Ishikawa (cell line): ENCODE measurements at regions not wholly inside any gene's neighbourhood (a gene's known extent, or its start where the extent isn't known, plus 50 kb on each side); places are given as distances from the start of the nearest gene placed in this dataset.

Source experiments
- CEBPB ChIP-seq: IDR thresholded peaks from 2 replicates; pipeline ENCODE4 v1.6.1; 2012
- CREB1 ChIP-seq: IDR thresholded peaks from 2 replicates; pipeline ENCODE4 v1.6.1; 2012; ENCODE audit warnings: low read depth
- EGR1 ChIP-seq: IDR thresholded peaks from 2 replicates; pipeline ENCODE4 v1.6.1; 2012
- EP300 ChIP-seq: IDR thresholded peaks from 2 replicates; pipeline ENCODE4 v1.6.1; 2012; ENCODE audit warnings: borderline replicate concordance
- FOXM1 ChIP-seq: IDR thresholded peaks from 2 replicates; pipeline ENCODE4 v1.6.1; 2012; ENCODE audit warnings: low read depth, borderline replicate concordance
- NFIC ChIP-seq: IDR thresholded peaks from 2 replicates; pipeline ENCODE4 v1.6.1; 2012
- RAD21 ChIP-seq: IDR thresholded peaks from 2 replicates; pipeline ENCODE4 v1.6.1; 2012; ENCODE audit warnings: low read depth
- TAF1 ChIP-seq: IDR thresholded peaks from 2 replicates; pipeline ENCODE4 v1.6.1; 2012; ENCODE audit warnings: low read depth, mild to moderate bottlenecking
- TCF12 ChIP-seq: IDR thresholded peaks from 2 replicates; pipeline ENCODE4 v1.6.1; 2012; ENCODE audit warnings: low read depth
- TEAD4 ChIP-seq: IDR thresholded peaks from 2 replicates; pipeline ENCODE4 v1.6.1; 2012
- YY1 ChIP-seq: IDR thresholded peaks from 2 replicates; pipeline ENCODE4 v1.6.1; 2012; ENCODE audit warnings: low read depth
- ZBTB7A ChIP-seq: IDR thresholded peaks from 2 replicates; pipeline ENCODE4 v1.6.1; 2012; ENCODE audit warnings: low read depth
- TF ChIP-seq, protein P1 (sequence below): IDR thresholded peaks from 2 replicates; pipeline ENCODE4 v1.6.1; 2012; ENCODE audit warnings: low read depth, mild to moderate bottlenecking
- TF ChIP-seq, protein P2 (sequence below): IDR thresholded peaks from 2 replicates; pipeline ENCODE4 v1.6.1; 2012
- TF ChIP-seq, protein P3 (sequence below): IDR thresholded peaks from 2 replicates; pipeline ENCODE4 v1.6.1; 2012

GRCh38 chr6:120869397-120869796 is 464.9 kb downstream of the TBC1D32 start:
- TF ChIP-seq, protein P1, sequence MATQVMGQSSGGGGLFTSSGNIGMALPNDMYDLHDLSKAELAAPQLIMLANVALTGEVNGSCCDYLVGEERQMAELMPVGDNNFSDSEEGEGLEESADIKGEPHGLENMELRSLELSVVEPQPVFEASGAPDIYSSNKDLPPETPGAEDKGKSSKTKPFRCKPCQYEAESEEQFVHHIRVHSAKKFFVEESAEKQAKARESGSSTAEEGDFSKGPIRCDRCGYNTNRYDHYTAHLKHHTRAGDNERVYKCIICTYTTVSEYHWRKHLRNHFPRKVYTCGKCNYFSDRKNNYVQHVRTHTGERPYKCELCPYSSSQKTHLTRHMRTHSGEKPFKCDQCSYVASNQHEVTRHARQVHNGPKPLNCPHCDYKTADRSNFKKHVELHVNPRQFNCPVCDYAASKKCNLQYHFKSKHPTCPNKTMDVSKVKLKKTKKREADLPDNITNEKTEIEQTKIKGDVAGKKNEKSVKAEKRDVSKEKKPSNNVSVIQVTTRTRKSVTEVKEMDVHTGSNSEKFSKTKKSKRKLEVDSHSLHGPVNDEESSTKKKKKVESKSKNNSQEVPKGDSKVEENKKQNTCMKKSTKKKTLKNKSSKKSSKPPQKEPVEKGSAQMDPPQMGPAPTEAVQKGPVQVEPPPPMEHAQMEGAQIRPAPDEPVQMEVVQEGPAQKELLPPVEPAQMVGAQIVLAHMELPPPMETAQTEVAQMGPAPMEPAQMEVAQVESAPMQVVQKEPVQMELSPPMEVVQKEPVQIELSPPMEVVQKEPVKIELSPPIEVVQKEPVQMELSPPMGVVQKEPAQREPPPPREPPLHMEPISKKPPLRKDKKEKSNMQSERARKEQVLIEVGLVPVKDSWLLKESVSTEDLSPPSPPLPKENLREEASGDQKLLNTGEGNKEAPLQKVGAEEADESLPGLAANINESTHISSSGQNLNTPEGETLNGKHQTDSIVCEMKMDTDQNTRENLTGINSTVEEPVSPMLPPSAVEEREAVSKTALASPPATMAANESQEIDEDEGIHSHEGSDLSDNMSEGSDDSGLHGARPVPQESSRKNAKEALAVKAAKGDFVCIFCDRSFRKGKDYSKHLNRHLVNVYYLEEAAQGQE, result peak; percentile 87
- TF ChIP-seq TEAD4 (peak; percentile 48), ZBTB7A (no peak)

DNA sequence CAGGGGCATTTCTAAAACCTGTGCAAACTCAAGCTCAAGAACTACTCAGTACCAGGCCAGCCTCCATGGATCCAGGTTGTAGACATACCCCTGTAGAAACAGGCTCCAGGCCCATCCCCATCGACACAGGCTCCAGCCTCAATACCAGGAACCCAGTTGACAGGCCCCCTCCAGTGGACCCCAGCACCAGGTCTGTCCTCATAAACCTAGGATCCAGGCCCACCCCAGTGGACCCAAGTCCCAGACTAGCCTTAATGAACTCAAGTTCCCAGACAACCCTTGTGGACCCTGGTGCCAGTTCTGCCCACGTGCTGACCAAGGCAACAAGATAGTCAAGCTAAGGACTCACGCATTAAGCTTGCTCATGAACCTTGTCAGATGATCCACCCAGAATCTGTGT is 476.9 kb downstream of the TBC1D32 start:
- TF ChIP-seq FOXM1, result no peak
- TF ChIP-seq TAF1, result no peak
- TF ChIP-seq EGR1, result no peak
- TF ChIP-seq NFIC, result no peak
- TF ChIP-seq YY1, result no peak
- TF ChIP-seq CREB1, result no peak
- TF ChIP-seq EP300, result no peak
- TF ChIP-seq, protein P1, result no peak
- TF ChIP-seq, protein P2, sequence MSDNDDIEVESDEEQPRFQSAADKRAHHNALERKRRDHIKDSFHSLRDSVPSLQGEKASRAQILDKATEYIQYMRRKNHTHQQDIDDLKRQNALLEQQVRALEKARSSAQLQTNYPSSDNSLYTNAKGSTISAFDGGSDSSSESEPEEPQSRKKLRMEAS, result no peak
- no peak for TF ChIP-seq TCF12
- TF ChIP-seq ZBTB7A, result no peak
- TF ChIP-seq CEBPB, result no peak
- TF ChIP-seq RAD21, result no peak
- TF ChIP-seq, protein P3, sequence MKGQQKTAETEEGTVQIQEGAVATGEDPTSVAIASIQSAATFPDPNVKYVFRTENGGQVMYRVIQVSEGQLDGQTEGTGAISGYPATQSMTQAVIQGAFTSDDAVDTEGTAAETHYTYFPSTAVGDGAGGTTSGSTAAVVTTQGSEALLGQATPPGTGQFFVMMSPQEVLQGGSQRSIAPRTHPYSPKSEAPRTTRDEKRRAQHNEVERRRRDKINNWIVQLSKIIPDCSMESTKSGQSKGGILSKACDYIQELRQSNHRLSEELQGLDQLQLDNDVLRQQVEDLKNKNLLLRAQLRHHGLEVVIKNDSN, result no peak
- no peak for TF ChIP-seq TEAD4

DNA sequence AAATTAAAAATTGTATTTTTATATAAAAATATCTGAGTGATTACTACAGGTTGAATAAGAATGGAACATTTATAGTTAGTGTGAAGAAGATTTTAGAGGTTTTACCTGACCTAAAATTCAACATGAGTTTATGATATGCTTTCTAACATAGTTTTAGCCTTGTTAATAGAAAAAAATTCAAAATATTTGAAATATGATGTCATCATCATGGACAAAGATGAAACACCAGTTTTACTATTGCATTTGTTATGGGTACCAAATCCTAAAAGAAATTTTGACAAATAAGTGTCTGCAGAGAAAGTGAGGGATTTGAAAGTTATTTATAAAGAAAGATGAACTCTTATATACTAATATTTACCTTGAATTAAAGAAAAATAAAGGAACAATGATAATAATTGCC is 479.7 kb downstream of the TBC1D32 start:
- TF ChIP-seq, protein P1, result no peak
- TF ChIP-seq CREB1, result no peak
- TF ChIP-seq NFIC, result no peak
- TF ChIP-seq, protein P3, result no peak
- TF ChIP-seq CEBPB, result no peak
- no peak for TF ChIP-seq TEAD4
- TF ChIP-seq TAF1, result no peak
- TF ChIP-seq, protein P2, result no peak
- no peak for TF ChIP-seq RAD21
- no peak for TF ChIP-seq ZBTB7A

DNA sequence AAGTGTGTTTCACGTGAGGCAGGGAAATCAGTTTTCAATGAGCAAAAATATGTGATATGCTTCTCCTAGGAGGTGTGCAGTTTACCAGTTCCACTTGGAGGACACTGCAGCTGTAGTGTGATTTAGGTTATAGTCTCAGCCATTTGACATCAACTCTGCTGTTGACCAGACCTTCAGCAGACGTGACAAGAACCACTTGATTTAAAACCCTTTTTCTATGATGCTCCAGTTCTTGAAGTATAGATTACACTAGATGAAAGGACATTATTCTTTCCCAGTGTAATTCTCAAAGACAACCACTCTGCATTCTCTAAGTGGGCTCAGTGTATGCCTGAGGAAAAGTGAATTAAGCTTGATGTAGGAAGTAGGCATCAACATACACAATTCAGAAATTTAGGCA is 480.8 kb downstream of the TBC1D32 start:
- no peak for TF ChIP-seq FOXM1
- no peak for TF ChIP-seq YY1
- TF ChIP-seq, protein P2, result no peak
- no peak for TF ChIP-seq TCF12
- no peak for TF ChIP-seq ZBTB7A
- TF ChIP-seq EGR1, result no peak

- no peak for TF ChIP-seq ZBTB7A
- no peak for TF ChIP-seq TCF12
These were observed 481.9 kb downstream of the TBC1D32 start for GRCh38 chr6:120852293-120852849.
